ENCODE measurements at regions not wholly inside any gene's neighbourhood (a gene's known extent, or its start where the extent isn't known, plus 50 kb on each side); places are given as distances from the start of the nearest gene placed in this dataset.
A peak's percentile ranks its signal among the peaks of the same experiment; 100 is the strongest.
"Not testable (repeated sequence)": the region's sequence is repeated elsewhere in the genome, so short reads cannot be mapped to it uniquely, and the experiment has no call there.

DNA sequence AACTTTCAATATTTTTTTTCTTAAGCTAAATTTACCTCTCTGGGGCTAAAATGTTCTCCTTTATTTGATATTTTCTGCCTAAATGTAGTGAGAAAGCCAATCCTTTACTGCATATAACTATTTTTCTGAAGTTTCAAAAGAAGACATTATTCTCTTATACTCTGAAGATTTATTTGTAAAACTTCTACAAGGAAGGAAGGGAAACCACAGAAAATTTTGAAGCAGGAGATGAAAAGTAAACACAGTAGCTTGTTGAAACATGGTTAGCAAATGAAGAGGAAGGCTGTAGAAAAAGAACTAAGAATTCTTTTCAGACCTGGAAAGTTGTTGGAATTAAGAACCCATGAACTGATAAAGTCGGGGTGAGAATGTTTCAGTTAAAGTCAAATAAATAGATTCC lies 330.3 kb downstream of the HGF start:
- Histone ChIP-seq H3K27me3 (no peaks in the 10 kb centered on the region), H3K36me3 (no peaks in the 10 kb centered on the region), H3K4me3 (no peak overlapping the region), H3K9me3 (peaks cover 0 to 6% of the 10 kb centered on the region in 2 donors), H3K27ac (no peak overlapping the region), H3K4me1 (no peaks in the 10 kb centered on the region)
- no peak for TF ChIP-seq CTCF (IDR thresholded peaks at IDR 0.05)
- no peak for DNase-seq
- ATAC-seq, result no peak
- intact Hi-C loops (cut with DNase I), result no loop called here

DNA sequence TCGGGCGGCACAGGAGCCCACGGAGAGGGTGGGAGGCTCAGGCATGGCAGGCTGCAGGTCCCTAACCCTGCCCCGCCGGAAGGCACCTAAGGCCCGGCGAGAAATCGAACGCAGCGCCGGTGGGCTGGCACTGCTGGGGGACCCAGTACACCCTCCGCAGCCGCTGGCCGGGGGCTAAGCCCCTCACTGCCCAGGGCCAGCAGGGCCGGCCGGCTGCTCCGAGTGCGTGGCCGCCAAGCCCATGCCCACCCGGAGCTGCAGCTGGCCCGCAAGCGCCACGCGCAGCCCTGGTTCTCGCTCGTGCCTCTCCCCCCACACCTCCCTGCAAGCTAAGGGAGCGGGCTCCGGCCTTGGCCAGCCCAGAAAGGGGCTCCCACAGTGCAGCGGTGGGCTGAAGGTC lies 332.7 kb downstream of the HGF start:
- H3K27ac ChIP-seq; H3K4me3 ChIP-seq; H3K27me3 ChIP-seq; ATAC-seq; H3K4me1 ChIP-seq; H3K36me3 ChIP-seq; H3K9me3 ChIP-seq; intact Hi-C loops (cut with DNase I): not testable (repeated sequence)
- peak in 1 of 4 donors; percentile 67 for DNase-seq

DNA sequence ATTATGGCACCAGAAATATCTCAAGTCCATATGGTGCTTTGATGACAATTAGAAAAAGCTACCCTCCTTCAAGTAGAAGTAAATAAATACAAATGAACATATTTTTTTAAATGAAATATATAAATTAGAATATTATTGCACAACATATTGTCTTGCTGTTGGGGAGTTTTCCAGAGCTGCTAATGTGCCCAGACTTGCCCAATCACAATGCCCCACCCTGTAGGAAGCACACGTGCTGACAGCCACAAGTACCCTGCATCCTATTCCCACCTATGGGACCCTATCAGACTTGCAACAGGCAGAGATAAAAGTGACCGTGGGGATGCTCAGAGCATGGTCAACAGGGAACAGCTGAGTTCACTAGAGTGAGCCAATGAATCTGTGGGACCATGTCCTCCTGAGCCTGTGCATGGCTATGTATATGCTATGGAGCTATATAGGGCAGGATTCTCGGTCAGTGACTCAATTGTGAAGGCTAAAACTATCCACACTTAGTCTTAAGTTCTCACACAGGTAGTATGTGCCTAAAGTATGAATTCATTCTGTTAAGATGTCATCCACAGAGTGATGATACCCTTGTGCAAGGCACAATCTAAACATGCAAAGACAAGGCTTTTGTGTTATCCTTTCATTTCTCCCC lies 336.0 kb downstream of the HGF start:
- H3K27me3 ChIP-seq, result no peaks in the 10 kb centered on the region
- H3K4me3 ChIP-seq, result no peak overlapping the region
- DNase-seq (no peak), ATAC-seq (no peak)
- peaks cover 0 to 6% of the 10 kb centered on the region in 2 donors for H3K9me3 ChIP-seq
- no peak overlapping the region for H3K27ac ChIP-seq
- no peaks in the 10 kb centered on the region for H3K4me1 ChIP-seq
- intact Hi-C loops (cut with DNase I), result no loop called here
- no peak for TF ChIP-seq CTCF (IDR thresholded peaks at IDR 0.05)
- no peaks in the 10 kb centered on the region for H3K36me3 ChIP-seq

DNA sequence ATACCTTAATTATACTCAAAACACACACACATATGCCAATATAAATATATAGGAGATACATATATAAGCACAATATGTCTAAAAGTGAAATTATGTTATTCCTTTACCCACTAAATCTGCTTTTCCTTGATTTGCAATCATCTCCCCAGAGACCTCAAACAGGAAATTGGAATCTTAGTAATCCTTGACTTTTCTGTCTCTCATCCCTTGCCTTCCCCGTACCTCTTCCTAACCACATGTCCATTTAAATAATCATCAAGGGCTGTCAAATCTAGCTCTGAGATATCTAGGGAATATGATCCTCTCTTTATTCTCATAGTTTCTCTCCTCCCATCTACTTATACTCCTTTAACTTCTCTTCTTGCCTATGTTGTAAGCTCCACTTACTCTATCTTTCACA lies 336.6 kb downstream of the HGF start:
- no peaks in the 10 kb centered on the region for H3K27me3 ChIP-seq
- TF ChIP-seq CTCF (IDR thresholded peaks at IDR 0.05), result no peak
- H3K36me3 ChIP-seq, result no peaks in the 10 kb centered on the region
- no peak overlapping the region for H3K27ac ChIP-seq
- no peak overlapping the region for H3K4me3 ChIP-seq
- no peak for DNase-seq
- intact Hi-C loops (cut with DNase I), result no loop called here
- no peaks in the 10 kb centered on the region for H3K4me1 ChIP-seq
- ATAC-seq, result no peak
- H3K9me3 ChIP-seq, result peaks cover 0 to 6% of the 10 kb centered on the region in 2 donors

DNA sequence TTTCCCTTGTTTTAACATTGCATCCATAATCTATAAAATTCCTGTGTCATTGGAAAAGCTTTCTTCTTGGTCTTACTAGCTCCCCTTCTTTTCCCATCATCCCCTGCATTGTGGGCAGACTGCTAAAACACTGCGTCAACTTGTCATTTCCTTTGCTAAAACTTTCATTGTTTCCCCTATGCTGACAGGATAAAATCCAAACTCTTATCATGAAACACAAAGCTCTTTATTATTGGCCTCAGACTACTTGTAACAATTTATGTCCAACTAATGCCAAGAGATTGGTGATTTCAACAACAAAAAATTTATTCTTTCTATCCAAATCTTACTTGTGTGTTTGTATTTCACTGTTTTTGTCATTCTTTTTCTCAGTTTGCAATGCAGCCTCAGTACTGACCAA lies 339.1 kb downstream of the HGF start:
- Histone ChIP-seq H3K27me3 (no peaks in the 10 kb centered on the region), H3K27ac (no peak overlapping the region)

More for the DNA sequence above, 339.1 kb downstream of the HGF start:
- H3K36me3 ChIP-seq, result no peaks in the 10 kb centered on the region
- intact Hi-C loops (cut with DNase I), result no loop called here
- no peak for ATAC-seq
- no peaks in the 10 kb centered on the region for H3K4me1 ChIP-seq
- H3K9me3 ChIP-seq, result no peaks in the 10 kb centered on the region
- no peak for TF ChIP-seq CTCF (IDR thresholded peaks at IDR 0.05)
- H3K4me3 ChIP-seq, result no peak overlapping the region
- DNase-seq, result no peak

Measured in left lung (tissue), 4 donors.